WTC11 (cell line): ENCODE measurements at regions not wholly inside any gene's neighbourhood (a gene's known extent, or its start where the extent isn't known, plus 50 kb on each side); places are given as distances from the start of the nearest gene placed in this dataset.

ENCODE experiments used
- CREM ChIP-seq: sonication (generic); formaldehyde crosslinking; IDR thresholded peaks from 2 replicates; pipeline ENCODE4 v1.8.1; 2022; ENCODE audit warnings: mild to moderate bottlenecking, missing genetic modification reagents, moderate library complexity
- ESRRA ChIP-seq: sonication (generic); formaldehyde crosslinking; IDR thresholded peaks from 2 replicates; pipeline ENCODE4 v1.8.1; 2022; ENCODE audit warnings: mild to moderate bottlenecking, missing genetic modification reagents, borderline replicate concordance
- FOXJ3 ChIP-seq: sonication (generic); formaldehyde crosslinking; IDR thresholded peaks from 2 replicates; pipeline ENCODE4 v1.9.0; 2021; ENCODE audit warnings: missing genetic modification reagents, mild to moderate bottlenecking, borderline replicate concordance
- KAT7 ChIP-seq: sonication (generic); formaldehyde crosslinking; IDR thresholded peaks from 2 replicates; pipeline ENCODE4 v1.8.1; 2023; ENCODE audit warnings: missing genetic modification reagents, mild to moderate bottlenecking, borderline replicate concordance
- SMAD3 ChIP-seq: sonication (generic); formaldehyde crosslinking; IDR thresholded peaks from 2 replicates; pipeline ENCODE4 v1.8.0; 2022; ENCODE audit warnings: missing genetic modification reagents, mild to moderate bottlenecking, borderline replicate concordance
- TF ChIP-seq, protein P1 (sequence below): sonication (generic); formaldehyde crosslinking; conservative IDR thresholded peaks from 2 replicates; pipeline ENCODE4 v1.8.1; 2022; ENCODE audit warnings: mild to moderate bottlenecking, missing genetic modification reagents
- TF ChIP-seq, protein P2 (sequence below): fragments of 200-600 bp; IDR thresholded peaks from 2 replicates; pipeline ENCODE4 v1.8.0; 2022; ENCODE audit warnings: antibody characterized with exemption
- TF ChIP-seq, protein P3 (sequence below): sonication (generic); formaldehyde crosslinking; IDR thresholded peaks from 2 replicates; pipeline ENCODE4 v1.8.1; 2022; ENCODE audit warnings: low read depth, mild to moderate bottlenecking, moderate library complexity, missing genetic modification reagents, borderline replicate concordance
- TF ChIP-seq, protein P4 (sequence below): sonication (generic); formaldehyde crosslinking; IDR thresholded peaks from 2 replicates; pipeline ENCODE4 v1.8.0; 2022; ENCODE audit warnings: mild to moderate bottlenecking, missing genetic modification reagents
- TF ChIP-seq, protein P5 (sequence below): sonication (generic); formaldehyde crosslinking; IDR thresholded peaks from 2 replicates; pipeline ENCODE4 v1.8.1; 2023; ENCODE audit warnings: mild to moderate bottlenecking, missing genetic modification reagents, moderate library complexity

GRCh38 chr13:80671773-80672172 is 330.8 kb upstream of the SPRY2 start:
- TF ChIP-seq, protein P1, sequence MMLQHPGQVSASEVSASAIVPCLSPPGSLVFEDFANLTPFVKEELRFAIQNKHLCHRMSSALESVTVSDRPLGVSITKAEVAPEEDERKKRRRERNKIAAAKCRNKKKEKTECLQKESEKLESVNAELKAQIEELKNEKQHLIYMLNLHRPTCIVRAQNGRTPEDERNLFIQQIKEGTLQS (CRISPR knock-in tag): no peak
- TF ChIP-seq FOXJ3 (CRISPR knock-in tag): no peak
- TF ChIP-seq ESRRA (CRISPR knock-in tag): no peak
- TF ChIP-seq CREM (CRISPR knock-in tag): no peak
- TF ChIP-seq, protein P2, sequence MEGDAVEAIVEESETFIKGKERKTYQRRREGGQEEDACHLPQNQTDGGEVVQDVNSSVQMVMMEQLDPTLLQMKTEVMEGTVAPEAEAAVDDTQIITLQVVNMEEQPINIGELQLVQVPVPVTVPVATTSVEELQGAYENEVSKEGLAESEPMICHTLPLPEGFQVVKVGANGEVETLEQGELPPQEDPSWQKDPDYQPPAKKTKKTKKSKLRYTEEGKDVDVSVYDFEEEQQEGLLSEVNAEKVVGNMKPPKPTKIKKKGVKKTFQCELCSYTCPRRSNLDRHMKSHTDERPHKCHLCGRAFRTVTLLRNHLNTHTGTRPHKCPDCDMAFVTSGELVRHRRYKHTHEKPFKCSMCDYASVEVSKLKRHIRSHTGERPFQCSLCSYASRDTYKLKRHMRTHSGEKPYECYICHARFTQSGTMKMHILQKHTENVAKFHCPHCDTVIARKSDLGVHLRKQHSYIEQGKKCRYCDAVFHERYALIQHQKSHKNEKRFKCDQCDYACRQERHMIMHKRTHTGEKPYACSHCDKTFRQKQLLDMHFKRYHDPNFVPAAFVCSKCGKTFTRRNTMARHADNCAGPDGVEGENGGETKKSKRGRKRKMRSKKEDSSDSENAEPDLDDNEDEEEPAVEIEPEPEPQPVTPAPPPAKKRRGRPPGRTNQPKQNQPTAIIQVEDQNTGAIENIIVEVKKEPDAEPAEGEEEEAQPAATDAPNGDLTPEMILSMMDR: no peak
- TF ChIP-seq, protein P3, sequence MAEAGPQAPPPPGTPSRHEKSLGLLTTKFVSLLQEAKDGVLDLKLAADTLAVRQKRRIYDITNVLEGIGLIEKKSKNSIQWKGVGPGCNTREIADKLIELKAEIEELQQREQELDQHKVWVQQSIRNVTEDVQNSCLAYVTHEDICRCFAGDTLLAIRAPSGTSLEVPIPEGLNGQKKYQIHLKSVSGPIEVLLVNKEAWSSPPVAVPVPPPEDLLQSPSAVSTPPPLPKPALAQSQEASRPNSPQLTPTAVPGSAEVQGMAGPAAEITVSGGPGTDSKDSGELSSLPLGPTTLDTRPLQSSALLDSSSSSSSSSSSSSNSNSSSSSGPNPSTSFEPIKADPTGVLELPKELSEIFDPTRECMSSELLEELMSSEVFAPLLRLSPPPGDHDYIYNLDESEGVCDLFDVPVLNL: no peak
- TF ChIP-seq, protein P4, sequence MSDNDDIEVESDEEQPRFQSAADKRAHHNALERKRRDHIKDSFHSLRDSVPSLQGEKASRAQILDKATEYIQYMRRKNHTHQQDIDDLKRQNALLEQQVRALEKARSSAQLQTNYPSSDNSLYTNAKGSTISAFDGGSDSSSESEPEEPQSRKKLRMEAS (CRISPR knock-in tag): no peak
- TF ChIP-seq SMAD3 (CRISPR knock-in tag): no peak
- TF ChIP-seq, protein P5, sequence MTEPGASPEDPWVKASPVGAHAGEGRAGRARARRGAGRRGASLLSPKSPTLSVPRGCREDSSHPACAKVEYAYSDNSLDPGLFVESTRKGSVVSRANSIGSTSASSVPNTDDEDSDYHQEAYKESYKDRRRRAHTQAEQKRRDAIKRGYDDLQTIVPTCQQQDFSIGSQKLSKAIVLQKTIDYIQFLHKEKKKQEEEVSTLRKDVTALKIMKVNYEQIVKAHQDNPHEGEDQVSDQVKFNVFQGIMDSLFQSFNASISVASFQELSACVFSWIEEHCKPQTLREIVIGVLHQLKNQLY (CRISPR knock-in tag): no peak
- no peak for TF ChIP-seq KAT7
